ENCODE measurements at regions not wholly inside any gene's neighbourhood (a gene's known extent, or its start where the extent isn't known, plus 50 kb on each side); places are given as distances from the start of the nearest gene placed in this dataset.

GRCh38 chr20:22430746-22431168 is 153.6 kb downstream of the FOXA2 start:
- TF ChIP-seq CTCF (IDR thresholded peaks at IDR 0.05) (no peak), POLR2A (IDR thresholded peaks at IDR 0.05) (no peak)
